OCI-LY1 (cell line): ENCODE measurements at regions not wholly inside any gene's neighbourhood (a gene's known extent, or its start where the extent isn't known, plus 50 kb on each side); places are given as distances from the start of the nearest gene placed in this dataset.

Source experiments
- H2AFZ ChIP-seq: fragments of 200-600 bp; sonication (generic), shearing (Covaris generic); 2 replicates; pipeline ENCODE4 v1.6.0; 2014; ENCODE audit warnings: antibody characterized with exemption, mild to moderate bottlenecking, low read length
- H3F3A ChIP-seq: fragments of 200-600 bp; sonication (generic), shearing (Covaris generic); 2 replicates; pipeline ENCODE4 v1.6.0; 2014; ENCODE audit warnings: mild to moderate bottlenecking, antibody characterized with exemption, low read length, moderate library complexity; ENCODE audit not compliant: insufficient read depth
- H3K27ac ChIP-seq: fragments of 200-600 bp; sonication (generic); 2 replicates; pipeline ENCODE4 v1.5.1; 2014; ENCODE audit warnings: low read length, mixed run types, mild to moderate bottlenecking, low read depth; ENCODE audit not compliant: poor library complexity, severe bottlenecking
- H3K27me3 ChIP-seq: fragments of 200-600 bp; sonication (generic); 2 replicates; pipeline ENCODE4 v1.6.0; 2014; ENCODE audit warnings: antibody characterized with exemption, mild to moderate bottlenecking, low read length, moderate library complexity; ENCODE audit not compliant: insufficient read depth
- H3K36me3 ChIP-seq: fragments of 200-600 bp; sonication (generic); 2 replicates; pipeline ENCODE4 v1.6.1; 2014; ENCODE audit warnings: mild to moderate bottlenecking, antibody characterized with exemption, low read length, moderate library complexity, mixed read lengths; ENCODE audit not compliant: insufficient read depth
- H3K4me1 ChIP-seq: fragments of 200-600 bp; sonication (generic); 2 replicates; pipeline ENCODE4 v1.5.1; 2014; ENCODE audit warnings: mild to moderate bottlenecking, low read length, moderate library complexity; ENCODE audit not compliant: insufficient read depth, severe bottlenecking
- H3K4me2 ChIP-seq: fragments of 200-600 bp; sonication (generic), shearing (Covaris generic); 2 replicates; pipeline ENCODE4 v1.6.1; 2014; ENCODE audit warnings: low read length
- H3K4me3 ChIP-seq: fragments of 200-600 bp; sonication (generic); 2 replicates; pipeline ENCODE4 v1.5.1; 2014; ENCODE audit warnings: low read length, low read depth, mild to moderate bottlenecking, mixed read lengths; ENCODE audit not compliant: poor library complexity, severe bottlenecking
- H3K79me2 ChIP-seq: fragments of 200-600 bp; shearing (Covaris generic); 2 replicates; pipeline ENCODE4 v1.6.1; 2016; ENCODE audit warnings: mixed run types, low read length, mixed read lengths; ENCODE audit not compliant: insufficient read depth
- H3K9ac ChIP-seq: fragments of 200-600 bp; sonication (generic), shearing (Covaris generic); 2 replicates; pipeline ENCODE4 v1.6.1; 2014; ENCODE audit warnings: mild to moderate bottlenecking, low read length, mixed read lengths
- H3K9me2 ChIP-seq: fragments of 200-600 bp; sonication (generic), shearing (Covaris generic); 2 replicates; pipeline ENCODE4 v1.6.1; 2014; ENCODE audit warnings: low read depth, mild to moderate bottlenecking, low read length, mixed read lengths
- H3K9me3 ChIP-seq: fragments of 200-600 bp; shearing (Covaris generic); 2 replicates; pipeline ENCODE4 v1.6.1; 2014; ENCODE audit warnings: low read length, mixed read lengths
- H4K20me1 ChIP-seq: fragments of 200-600 bp; sonication (generic), shearing (Covaris generic); 2 replicates; pipeline ENCODE4 v1.6.0; 2016; ENCODE audit warnings: mild to moderate bottlenecking, low read length; ENCODE audit not compliant: insufficient read depth
- EZH2 ChIP-seq: fragments of 200-600 bp; sonication (generic), shearing (Covaris generic); IDR thresholded peaks from 2 replicates; pipeline ENCODE4 v1.8.0; 2017; ENCODE audit warnings: borderline replicate concordance, mixed run types, mild to moderate bottlenecking, antibody characterized with exemption, low read length, moderate library complexity, mixed read lengths
- TF ChIP-seq, protein P1 (sequence below): fragments of 200-600 bp; sonication (generic), shearing (Covaris generic); IDR thresholded peaks from 2 replicates; pipeline ENCODE4 v1.5.1; 2017; ENCODE audit warnings: mild to moderate bottlenecking, antibody characterized with exemption, low read length, moderate library complexity, mixed read lengths

DNA sequence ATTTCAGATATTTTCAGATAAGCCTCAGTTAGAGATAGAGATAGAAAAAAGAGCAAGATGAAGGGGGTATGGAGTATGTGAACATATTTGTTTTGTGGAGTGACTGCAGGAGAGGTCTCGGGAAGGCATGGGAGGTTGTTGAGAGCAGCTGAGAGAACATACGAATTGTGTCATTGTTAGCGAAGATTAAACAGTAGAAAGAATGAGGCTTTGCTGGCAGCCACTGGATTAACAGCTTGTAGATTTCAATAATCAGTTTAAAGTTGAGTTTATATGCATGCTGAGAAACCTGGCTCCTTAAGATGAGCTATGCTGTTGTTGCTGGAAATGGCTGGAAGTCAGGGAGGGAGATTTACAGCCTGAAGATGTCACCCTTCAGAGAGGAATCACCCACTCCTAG, 100.9 kb upstream of the SORCS3 start:
- no peaks in the 10 kb centered on the region for H3K36me3 ChIP-seq
- TF ChIP-seq EZH2 = no peak
- TF ChIP-seq, protein P1, sequence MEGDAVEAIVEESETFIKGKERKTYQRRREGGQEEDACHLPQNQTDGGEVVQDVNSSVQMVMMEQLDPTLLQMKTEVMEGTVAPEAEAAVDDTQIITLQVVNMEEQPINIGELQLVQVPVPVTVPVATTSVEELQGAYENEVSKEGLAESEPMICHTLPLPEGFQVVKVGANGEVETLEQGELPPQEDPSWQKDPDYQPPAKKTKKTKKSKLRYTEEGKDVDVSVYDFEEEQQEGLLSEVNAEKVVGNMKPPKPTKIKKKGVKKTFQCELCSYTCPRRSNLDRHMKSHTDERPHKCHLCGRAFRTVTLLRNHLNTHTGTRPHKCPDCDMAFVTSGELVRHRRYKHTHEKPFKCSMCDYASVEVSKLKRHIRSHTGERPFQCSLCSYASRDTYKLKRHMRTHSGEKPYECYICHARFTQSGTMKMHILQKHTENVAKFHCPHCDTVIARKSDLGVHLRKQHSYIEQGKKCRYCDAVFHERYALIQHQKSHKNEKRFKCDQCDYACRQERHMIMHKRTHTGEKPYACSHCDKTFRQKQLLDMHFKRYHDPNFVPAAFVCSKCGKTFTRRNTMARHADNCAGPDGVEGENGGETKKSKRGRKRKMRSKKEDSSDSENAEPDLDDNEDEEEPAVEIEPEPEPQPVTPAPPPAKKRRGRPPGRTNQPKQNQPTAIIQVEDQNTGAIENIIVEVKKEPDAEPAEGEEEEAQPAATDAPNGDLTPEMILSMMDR = no peak
- no peaks in the 10 kb centered on the region for H4K20me1 ChIP-seq
- no peaks in the 10 kb centered on the region for H3K79me2 ChIP-seq
- no peaks in the 10 kb centered on the region for H3K9me3 ChIP-seq
- no peak overlapping the region for H3K27ac ChIP-seq
- no peaks in the 10 kb centered on the region for H3K9me2 ChIP-seq
- no peak overlapping the region for H2AFZ ChIP-seq
- H3F3A ChIP-seq = no peaks in the 10 kb centered on the region
- no peaks in the 10 kb centered on the region for H3K27me3 ChIP-seq
- H3K4me1 ChIP-seq = no peaks in the 10 kb centered on the region
- H3K9ac ChIP-seq = no peak overlapping the region
- H3K4me3 ChIP-seq = no peak overlapping the region
- H3K4me2 ChIP-seq = no peak overlapping the region

GRCh38 chr10:104541820-104542219, 99.3 kb upstream of the SORCS3 start:
- Histone ChIP-seq H4K20me1 (no peaks in the 10 kb centered on the region), H3K9ac (no peak overlapping the region), H3K79me2 (no peaks in the 10 kb centered on the region), H3F3A (no peaks in the 10 kb centered on the region), H3K36me3 (no peaks in the 10 kb centered on the region), H3K27me3 (no peaks in the 10 kb centered on the region), H3K9me2 (no peaks in the 10 kb centered on the region), H3K4me1 (no peaks in the 10 kb centered on the region), H3K4me3 (no peak overlapping the region), H2AFZ (no peak overlapping the region), H3K4me2 (no peak overlapping the region), H3K27ac (no peak overlapping the region), H3K9me3 (no peaks in the 10 kb centered on the region)
- TF ChIP-seq EZH2 = no peak
- TF ChIP-seq, protein P1 = no peak

DNA sequence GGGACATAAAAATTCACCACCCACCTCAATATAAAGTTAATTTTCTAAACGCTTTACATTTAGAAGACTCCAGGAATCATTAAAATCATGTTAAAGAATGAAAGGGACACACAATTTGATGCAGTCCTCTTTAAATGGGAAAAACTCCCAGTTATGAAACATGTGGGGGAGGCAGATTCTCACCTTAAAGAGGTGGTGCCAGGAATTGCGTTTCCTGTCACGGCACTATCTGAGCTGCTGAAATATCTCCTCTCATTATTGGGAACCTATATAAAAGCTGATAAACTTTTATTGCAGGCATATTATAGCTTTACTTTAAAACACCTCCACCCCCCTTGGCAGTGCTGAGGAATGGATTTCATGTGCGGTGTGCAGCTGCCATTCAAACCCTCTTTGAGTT, 94.8 kb upstream of the SORCS3 start:
- H3K79me2 ChIP-seq = no peaks in the 10 kb centered on the region
- H3K9ac ChIP-seq = no peak overlapping the region
- H3K27me3 ChIP-seq = no peaks in the 10 kb centered on the region
- no peaks in the 10 kb centered on the region for H4K20me1 ChIP-seq
- no peak overlapping the region for H3K27ac ChIP-seq
- no peaks in the 10 kb centered on the region for H3K36me3 ChIP-seq
- H3K4me2 ChIP-seq = no peak overlapping the region
- no peak for TF ChIP-seq EZH2
- TF ChIP-seq, protein P1 = no peak
- no peak overlapping the region for H3K4me3 ChIP-seq
- H3F3A ChIP-seq = no peaks in the 10 kb centered on the region
- no peaks in the 10 kb centered on the region for H3K4me1 ChIP-seq
- H3K9me3 ChIP-seq = no peaks in the 10 kb centered on the region
- H3K9me2 ChIP-seq = no peaks in the 10 kb centered on the region
- no peak overlapping the region for H2AFZ ChIP-seq
